Astrocyte of the spinal cord (primary cell): ENCODE measurements at regions not wholly inside any gene's neighbourhood (a gene's known extent, or its start where the extent isn't known, plus 50 kb on each side); places are given as distances from the start of the nearest gene placed in this dataset.
"Not testable (repeated sequence)": the region's sequence is repeated elsewhere in the genome, so short reads cannot be mapped to it uniquely, and the experiment has no call there.

ENCODE experiments used
- DNase-seq: peaks from one replicate; pipeline ENCODE4 v3.0.0; 2011; ENCODE audit warnings: low read depth, low spot score
- H3K4me3 ChIP-seq: 2 replicates; pipeline ENCODE4 v1.5.1; 2011; ENCODE audit warnings: low read depth, mild to moderate bottlenecking, low read length, moderate library complexity
- CTCF ChIP-seq: IDR thresholded peaks from 2 replicates; pipeline ENCODE4 v1.5.1; 2012; ENCODE audit warnings: low read depth, mild to moderate bottlenecking, low read length, inconsistent platforms
- in situ Hi-C: cut with HindIII; loops from 2 replicates; pipeline ENCODE4 v1.10.0; 2017; ENCODE audit warnings: low sequenced_read_pairs

GRCh38 chr13:64709079-64709478, 2521.1 kb downstream of the PCDH9 start:
- no peak for TF ChIP-seq CTCF
- no peak for DNase-seq
- no peak overlapping the region for H3K4me3 ChIP-seq
- in situ Hi-C loops: no loop called here

GRCh38 chr13:64704121-64704649, 2526.0 kb downstream of the PCDH9 start:
- no peak for TF ChIP-seq CTCF
- in situ Hi-C loops: no loop called here
- no peak overlapping the region for H3K4me3 ChIP-seq
- no peak for DNase-seq

- no peak overlapping the region for H3K4me3 ChIP-seq
- DNase-seq: no peak
- no peak for TF ChIP-seq CTCF
- in situ Hi-C loops: no loop called here
Observed at GRCh38 chr13:64697226-64697625, 2532.9 kb downstream of the PCDH9 start.

- in situ Hi-C loops: no loop called here
- peak; percentile 69 for DNase-seq
Observed at GRCh38 chr13:64688893-64689677, 2541.1 kb downstream of the PCDH9 start.

GRCh38 chr13:64686536-64686935, 2543.6 kb downstream of the PCDH9 start:
- in situ Hi-C loops, DNase-seq: not testable (repeated sequence)

More at GRCh38 chr13:64688893-64689677, 2541.1 kb downstream of the PCDH9 start:
- no peak for TF ChIP-seq CTCF
- H3K4me3 ChIP-seq: no peak overlapping the region

GRCh38 chr13:64684685-64685431, 2545.3 kb downstream of the PCDH9 start:
- TF ChIP-seq CTCF: no peak
- in situ Hi-C loops: no loop called here
- no peak overlapping the region for H3K4me3 ChIP-seq
- DNase-seq: peak; percentile 67

More at GRCh38 chr13:64686536-64686935, 2543.6 kb downstream of the PCDH9 start:
- not testable (repeated sequence) for H3K4me3 ChIP-seq

- in situ Hi-C loops: no loop called here
- TF ChIP-seq CTCF: no peak
Observed at GRCh38 chr13:64684108-64684507, 2546.0 kb downstream of the PCDH9 start.

More at GRCh38 chr13:64684108-64684507, 2546.0 kb downstream of the PCDH9 start:
- H3K4me3 ChIP-seq: no peak overlapping the region
- DNase-seq: no peak
